ENCODE measurements at regions not wholly inside any gene's neighbourhood (a gene's known extent, or its start where the extent isn't known, plus 50 kb on each side); places are given as distances from the start of the nearest gene placed in this dataset.

DNA sequence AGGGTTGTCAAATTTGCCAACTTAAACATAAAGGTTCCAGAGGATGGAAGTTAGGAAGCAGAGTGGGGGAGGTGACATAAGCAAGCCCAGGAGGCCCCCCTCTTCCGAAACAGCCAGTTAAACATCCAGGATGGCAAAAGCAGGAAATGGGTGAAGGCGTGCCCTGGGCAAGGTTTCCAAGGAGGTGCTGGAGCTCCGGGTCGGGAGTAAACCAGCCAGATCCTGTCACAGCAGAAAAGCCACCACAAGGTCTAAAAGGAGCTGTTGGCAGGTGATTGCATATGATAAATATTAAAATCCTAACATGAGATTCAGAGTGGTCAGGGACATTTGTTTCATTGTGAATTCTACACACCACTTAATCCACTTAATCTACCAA is 572.2 kb upstream of the SALL3 start:
- Histone ChIP-seq H3K9me2 (ENCODE audit: insufficient read depth, low read length) (no peaks in the 10 kb centered on the region), H2AFZ (ENCODE audit: low read depth, low read length) (no peak overlapping the region), H3K27me3 (ENCODE audit: insufficient read depth, low read depth, low read length) (no peaks in the 10 kb centered on the region), H3K79me2 (replicated peaks; ENCODE audit: insufficient read depth, low read length) (no peaks in the 10 kb centered on the region), H3F3A (ENCODE audit: insufficient read depth, low read length, poor library complexity, severe bottlenecking) (no peaks in the 10 kb centered on the region), H3K36me3 (ENCODE audit: insufficient read depth, low read length) (no peaks in the 10 kb centered on the region), H4K20me1 (ENCODE audit: insufficient read depth) (no peaks in the 10 kb centered on the region), H3K9ac (ENCODE audit: low read length) (no peak overlapping the region), H3K4me2 (ENCODE audit: low read length) (no peak overlapping the region), H3K4me3 (ENCODE audit: low read length) (no peak overlapping the region), H3K27ac (ENCODE audit: low read length) (no peak overlapping the region), H3K9me3 (ENCODE audit: low read length) (no peaks in the 10 kb centered on the region)
- no peak for TF ChIP-seq SMC3 (conservative IDR thresholded peaks at IDR 0.05; ENCODE audit: poor library complexity)
- TF ChIP-seq MXI1 (conservative IDR thresholded peaks at IDR 0.05; ENCODE audit: poor library complexity, severe bottlenecking): no peak
- TF ChIP-seq, protein P1, sequence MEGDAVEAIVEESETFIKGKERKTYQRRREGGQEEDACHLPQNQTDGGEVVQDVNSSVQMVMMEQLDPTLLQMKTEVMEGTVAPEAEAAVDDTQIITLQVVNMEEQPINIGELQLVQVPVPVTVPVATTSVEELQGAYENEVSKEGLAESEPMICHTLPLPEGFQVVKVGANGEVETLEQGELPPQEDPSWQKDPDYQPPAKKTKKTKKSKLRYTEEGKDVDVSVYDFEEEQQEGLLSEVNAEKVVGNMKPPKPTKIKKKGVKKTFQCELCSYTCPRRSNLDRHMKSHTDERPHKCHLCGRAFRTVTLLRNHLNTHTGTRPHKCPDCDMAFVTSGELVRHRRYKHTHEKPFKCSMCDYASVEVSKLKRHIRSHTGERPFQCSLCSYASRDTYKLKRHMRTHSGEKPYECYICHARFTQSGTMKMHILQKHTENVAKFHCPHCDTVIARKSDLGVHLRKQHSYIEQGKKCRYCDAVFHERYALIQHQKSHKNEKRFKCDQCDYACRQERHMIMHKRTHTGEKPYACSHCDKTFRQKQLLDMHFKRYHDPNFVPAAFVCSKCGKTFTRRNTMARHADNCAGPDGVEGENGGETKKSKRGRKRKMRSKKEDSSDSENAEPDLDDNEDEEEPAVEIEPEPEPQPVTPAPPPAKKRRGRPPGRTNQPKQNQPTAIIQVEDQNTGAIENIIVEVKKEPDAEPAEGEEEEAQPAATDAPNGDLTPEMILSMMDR (IDR thresholded peaks at IDR 0.05; ENCODE audit: poor library complexity, severe bottlenecking): no peak
- TF ChIP-seq, protein P2, sequence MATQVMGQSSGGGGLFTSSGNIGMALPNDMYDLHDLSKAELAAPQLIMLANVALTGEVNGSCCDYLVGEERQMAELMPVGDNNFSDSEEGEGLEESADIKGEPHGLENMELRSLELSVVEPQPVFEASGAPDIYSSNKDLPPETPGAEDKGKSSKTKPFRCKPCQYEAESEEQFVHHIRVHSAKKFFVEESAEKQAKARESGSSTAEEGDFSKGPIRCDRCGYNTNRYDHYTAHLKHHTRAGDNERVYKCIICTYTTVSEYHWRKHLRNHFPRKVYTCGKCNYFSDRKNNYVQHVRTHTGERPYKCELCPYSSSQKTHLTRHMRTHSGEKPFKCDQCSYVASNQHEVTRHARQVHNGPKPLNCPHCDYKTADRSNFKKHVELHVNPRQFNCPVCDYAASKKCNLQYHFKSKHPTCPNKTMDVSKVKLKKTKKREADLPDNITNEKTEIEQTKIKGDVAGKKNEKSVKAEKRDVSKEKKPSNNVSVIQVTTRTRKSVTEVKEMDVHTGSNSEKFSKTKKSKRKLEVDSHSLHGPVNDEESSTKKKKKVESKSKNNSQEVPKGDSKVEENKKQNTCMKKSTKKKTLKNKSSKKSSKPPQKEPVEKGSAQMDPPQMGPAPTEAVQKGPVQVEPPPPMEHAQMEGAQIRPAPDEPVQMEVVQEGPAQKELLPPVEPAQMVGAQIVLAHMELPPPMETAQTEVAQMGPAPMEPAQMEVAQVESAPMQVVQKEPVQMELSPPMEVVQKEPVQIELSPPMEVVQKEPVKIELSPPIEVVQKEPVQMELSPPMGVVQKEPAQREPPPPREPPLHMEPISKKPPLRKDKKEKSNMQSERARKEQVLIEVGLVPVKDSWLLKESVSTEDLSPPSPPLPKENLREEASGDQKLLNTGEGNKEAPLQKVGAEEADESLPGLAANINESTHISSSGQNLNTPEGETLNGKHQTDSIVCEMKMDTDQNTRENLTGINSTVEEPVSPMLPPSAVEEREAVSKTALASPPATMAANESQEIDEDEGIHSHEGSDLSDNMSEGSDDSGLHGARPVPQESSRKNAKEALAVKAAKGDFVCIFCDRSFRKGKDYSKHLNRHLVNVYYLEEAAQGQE (IDR thresholded peaks at IDR 0.05; ENCODE audit: borderline replicate concordance): no peak
- no peak for TF ChIP-seq EZH2 (IDR thresholded peaks at IDR 0.05; ENCODE audit: borderline replicate concordance, insufficient read depth, low read length, poor library complexity, severe bottlenecking)
- no peak for TF ChIP-seq POLR2AphosphoS5 (IDR thresholded peaks at IDR 0.05)
- no peak for TF ChIP-seq RAD21 (conservative IDR thresholded peaks at IDR 0.05)
- TF ChIP-seq TAF1 (IDR thresholded peaks at IDR 0.05; ENCODE audit: low read depth): no peak

DNA sequence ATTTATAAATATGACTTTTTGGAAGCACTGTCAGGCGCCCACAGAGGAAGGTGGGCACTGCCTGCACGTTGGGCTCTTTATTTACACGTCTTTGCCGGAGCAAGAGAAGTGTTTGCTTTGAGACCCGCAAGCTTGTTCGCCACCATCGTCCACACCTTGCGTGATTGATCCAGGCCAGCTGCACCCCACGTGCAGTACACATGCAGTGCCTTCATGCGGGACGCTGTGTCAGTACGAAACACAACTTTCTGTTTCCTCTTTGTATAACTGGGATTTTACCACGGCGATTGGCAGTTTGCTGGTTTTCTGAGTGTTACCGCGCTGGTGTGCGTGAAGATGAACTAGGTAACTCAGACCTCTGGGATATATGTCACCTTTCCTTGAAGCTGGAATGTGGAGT is 571.0 kb upstream of the SALL3 start:
- H3K4me2 ChIP-seq (ENCODE audit: low read length): peak overlapping the region; percentile 22

More for the DNA sequence above, 571.0 kb upstream of the SALL3 start:
- H3K9me3 ChIP-seq (ENCODE audit: low read length): no peaks in the 10 kb centered on the region
- no peaks in the 10 kb centered on the region for H3K27me3 ChIP-seq (ENCODE audit: insufficient read depth, low read depth, low read length)
- H3K27ac ChIP-seq (ENCODE audit: low read length): no peak overlapping the region
- TF ChIP-seq, protein P1 (IDR thresholded peaks at IDR 0.05; ENCODE audit: poor library complexity, severe bottlenecking): no peak
- TF ChIP-seq EZH2 (IDR thresholded peaks at IDR 0.05; ENCODE audit: borderline replicate concordance, insufficient read depth, low read length, poor library complexity, severe bottlenecking) (no peak), EP300 (conservative IDR thresholded peaks at IDR 0.05; ENCODE audit: poor library complexity, severe bottlenecking) (no peak), RAD21 (conservative IDR thresholded peaks at IDR 0.05) (no peak), MXI1 (conservative IDR thresholded peaks at IDR 0.05; ENCODE audit: poor library complexity, severe bottlenecking) (no peak), TAF1 (IDR thresholded peaks at IDR 0.05; ENCODE audit: low read depth) (no peak)
- no peak overlapping the region for H3K9ac ChIP-seq (ENCODE audit: low read length)
- H3K79me2 ChIP-seq (replicated peaks; ENCODE audit: insufficient read depth, low read length): no peaks in the 10 kb centered on the region
- no peaks in the 10 kb centered on the region for H4K20me1 ChIP-seq (ENCODE audit: insufficient read depth)
- no peaks in the 10 kb centered on the region for H3F3A ChIP-seq (ENCODE audit: insufficient read depth, low read length, poor library complexity, severe bottlenecking)
- no peak overlapping the region for H2AFZ ChIP-seq (ENCODE audit: low read depth, low read length)
- no peaks in the 10 kb centered on the region for H3K9me2 ChIP-seq (ENCODE audit: insufficient read depth, low read length)
- no peaks in the 10 kb centered on the region for H3K36me3 ChIP-seq (ENCODE audit: insufficient read depth, low read length)
- H3K4me3 ChIP-seq (ENCODE audit: low read length): no peak overlapping the region
